ELR (cell line): ENCODE measurements at regions not wholly inside any gene's neighbourhood (a gene's known extent, or its start where the extent isn't known, plus 50 kb on each side); places are given as distances from the start of the nearest gene placed in this dataset.

Source experiments
- DNase-seq: peaks from one replicate; pipeline ENCODE4 v3.0.0-alpha.2; 2015; ENCODE audit warnings: low read depth

GRCh38 chr10:78395162-78395561, 361.5 kb downstream of the RPS24 start:
- DNase-seq = no peak

GRCh38 chr10:78396754-78397153, 363.1 kb downstream of the RPS24 start:
- DNase-seq = no peak

GRCh38 chr10:78397786-78398185, 364.1 kb downstream of the RPS24 start:
- DNase-seq = no peak

- DNase-seq = no peak
Observed at GRCh38 chr10:78398382-78398781, 364.7 kb downstream of the RPS24 start.

- no peak for DNase-seq
Observed at GRCh38 chr10:78401624-78402367, 368.1 kb downstream of the RPS24 start.

GRCh38 chr10:78402591-78402990, 368.9 kb downstream of the RPS24 start:
- DNase-seq = no peak

GRCh38 chr10:78403781-78404180, 370.1 kb downstream of the RPS24 start:
- DNase-seq = no peak

- no peak for DNase-seq
Observed at GRCh38 chr10:78404296-78404695, 370.6 kb downstream of the RPS24 start.

- DNase-seq = peak; percentile 21
Observed at GRCh38 chr10:78405231-78405630, 371.6 kb downstream of the RPS24 start.

GRCh38 chr10:78405736-78406135, 372.1 kb downstream of the RPS24 start:
- DNase-seq = no peak

- DNase-seq = no peak
Observed at GRCh38 chr10:78406648-78407008, 373.0 kb downstream of the RPS24 start.

- peak; percentile 87 for DNase-seq
Observed at GRCh38 chr10:78407009-78407711, 373.5 kb downstream of the RPS24 start.

- no peak for DNase-seq
Observed at GRCh38 chr10:78407966-78408365, 374.3 kb downstream of the RPS24 start.

- DNase-seq = no peak
Observed at GRCh38 chr10:78408671-78409472, 375.2 kb downstream of the RPS24 start.

GRCh38 chr10:78410046-78410965, 376.6 kb downstream of the RPS24 start:
- no peak for DNase-seq

- no peak for DNase-seq
Observed at GRCh38 chr10:78411716-78412115, 378.1 kb downstream of the RPS24 start.

- DNase-seq = no peak
Observed at GRCh38 chr10:78412605-78413004, 378.9 kb downstream of the RPS24 start.

- no peak for DNase-seq
Observed at GRCh38 chr10:78413076-78414055, 379.7 kb downstream of the RPS24 start.

- DNase-seq = no peak
Observed at GRCh38 chr10:78414380-78414779, 380.7 kb downstream of the RPS24 start.

GRCh38 chr10:78415111-78415510, 381.4 kb downstream of the RPS24 start:
- no peak for DNase-seq
